HUES48 (cell line): ENCODE measurements at regions not wholly inside any gene's neighbourhood (a gene's known extent, or its start where the extent isn't known, plus 50 kb on each side); places are given as distances from the start of the nearest gene placed in this dataset.
A peak's percentile ranks its signal among the peaks of the same experiment; 100 is the strongest.

Experiments
- H3K27ac ChIP-seq: one replicate; pipeline ENCODE4 v1.7.0; 2013; ENCODE audit warnings: low read depth, low read length, inconsistent platforms
- H3K27me3 ChIP-seq: 2 replicates; pipeline ENCODE4 v1.6.1; 2013; ENCODE audit warnings: mild to moderate bottlenecking, low read length; ENCODE audit not compliant: control insufficient read depth, insufficient read depth
- H3K36me3 ChIP-seq: 2 replicates; pipeline ENCODE4 v1.6.1; 2013; ENCODE audit warnings: low read length; ENCODE audit not compliant: control insufficient read depth, insufficient read depth
- H3K4me1 ChIP-seq: 2 replicates; pipeline ENCODE4 v1.6.1; 2013; ENCODE audit warnings: mild to moderate bottlenecking, low read length; ENCODE audit not compliant: control insufficient read depth, insufficient read depth
- H3K4me3 ChIP-seq: 2 replicates; pipeline ENCODE4 v1.5.1; 2013; ENCODE audit warnings: mild to moderate bottlenecking, low read depth, low read length
- H3K9ac ChIP-seq: 2 replicates; pipeline ENCODE4 v1.6.1; 2013; ENCODE audit warnings: mild to moderate bottlenecking, low read depth, low read length, moderate library complexity
- H3K9me3 ChIP-seq: 2 replicates; pipeline ENCODE4 v1.6.1; 2013; ENCODE audit warnings: low read length; ENCODE audit not compliant: control insufficient read depth, insufficient read depth

- no peaks in the 10 kb centered on the region for H3K9me3 ChIP-seq
- H3K9ac ChIP-seq, result no peak overlapping the region; the same call in 1 of the 2 replicates
- H3K4me3 ChIP-seq, result no peak overlapping the region
- H3K27me3 ChIP-seq, result no peaks in the 10 kb centered on the region
- no peaks in the 10 kb centered on the region for H3K36me3 ChIP-seq
- H3K4me1 ChIP-seq, result peaks cover 10% of the 10 kb centered on the region
- no peak overlapping the region for H3K27ac ChIP-seq
Measured at GRCh38 chr4:30783751-30784150, 63.6 kb downstream of the PCDH7 start.

- Histone ChIP-seq H3K9me3 (no peaks in the 10 kb centered on the region), H3K4me3 (no peak overlapping the region), H3K9ac (no peak overlapping the region), H3K27me3 (no peaks in the 10 kb centered on the region), H3K36me3 (no peaks in the 10 kb centered on the region), H3K27ac (peak overlapping the region; percentile 5), H3K4me1 (peaks cover 25% of the 10 kb centered on the region)
Measured at GRCh38 chr4:30789219-30789671, 69.1 kb downstream of the PCDH7 start.

GRCh38 chr4:30790123-30790522 lies 70.0 kb downstream of the PCDH7 start:
- peaks cover 30% of the 10 kb centered on the region for H3K4me1 ChIP-seq
- H3K27me3 ChIP-seq, result no peaks in the 10 kb centered on the region
- no peaks in the 10 kb centered on the region for H3K9me3 ChIP-seq
- H3K36me3 ChIP-seq, result no peaks in the 10 kb centered on the region
- H3K9ac ChIP-seq, result no peak overlapping the region
- H3K4me3 ChIP-seq, result no peak overlapping the region
- H3K27ac ChIP-seq, result no peak overlapping the region

GRCh38 chr4:30790998-30791397 lies 70.8 kb downstream of the PCDH7 start:
- no peaks in the 10 kb centered on the region for H3K27me3 ChIP-seq
- H3K9ac ChIP-seq, result no peak overlapping the region
- H3K4me3 ChIP-seq, result no peak overlapping the region
- no peaks in the 10 kb centered on the region for H3K9me3 ChIP-seq
- no peaks in the 10 kb centered on the region for H3K36me3 ChIP-seq
- H3K4me1 ChIP-seq, result peaks cover 30% of the 10 kb centered on the region
- H3K27ac ChIP-seq, result no peak overlapping the region

GRCh38 chr4:30792601-30793000 lies 72.4 kb downstream of the PCDH7 start:
- no peaks in the 10 kb centered on the region for H3K9me3 ChIP-seq
- H3K9ac ChIP-seq, result no peak overlapping the region
- peaks cover 30% of the 10 kb centered on the region for H3K4me1 ChIP-seq
- H3K36me3 ChIP-seq, result no peaks in the 10 kb centered on the region
- no peaks in the 10 kb centered on the region for H3K27me3 ChIP-seq
- H3K27ac ChIP-seq, result no peak overlapping the region
- no peak overlapping the region for H3K4me3 ChIP-seq

GRCh38 chr4:30801876-30802275 lies 81.7 kb downstream of the PCDH7 start:
- no peaks in the 10 kb centered on the region for H3K27me3 ChIP-seq
- no peak overlapping the region for H3K9ac ChIP-seq
- no peak overlapping the region for H3K27ac ChIP-seq
- no peak overlapping the region for H3K4me3 ChIP-seq
- no peaks in the 10 kb centered on the region for H3K9me3 ChIP-seq
- H3K4me1 ChIP-seq, result peaks cover 11% of the 10 kb centered on the region; the same call in 1 of the 2 replicates
- H3K36me3 ChIP-seq, result no peaks in the 10 kb centered on the region

GRCh38 chr4:30802622-30803323 lies 82.6 kb downstream of the PCDH7 start:
- no peaks in the 10 kb centered on the region for H3K27me3 ChIP-seq
- no peaks in the 10 kb centered on the region for H3K9me3 ChIP-seq
- H3K36me3 ChIP-seq, result no peaks in the 10 kb centered on the region
- H3K9ac ChIP-seq, result no peak overlapping the region
- H3K4me3 ChIP-seq, result no peak overlapping the region
- H3K4me1 ChIP-seq, result peaks cover 11% of the 10 kb centered on the region; the same call in 1 of the 2 replicates
- no peak overlapping the region for H3K27ac ChIP-seq

- H3K27ac ChIP-seq, result no peak overlapping the region
- no peak overlapping the region for H3K4me3 ChIP-seq
Measured at GRCh38 chr4:30808276-30808675, 88.1 kb downstream of the PCDH7 start.

GRCh38 chr4:30811296-30811695 lies 91.1 kb downstream of the PCDH7 start:
- no peaks in the 10 kb centered on the region for H3K27me3 ChIP-seq
- peaks cover 17% of the 10 kb centered on the region for H3K4me1 ChIP-seq
- H3K9ac ChIP-seq, result no peak overlapping the region
- H3K27ac ChIP-seq, result no peak overlapping the region
- no peaks in the 10 kb centered on the region for H3K9me3 ChIP-seq
- no peaks in the 10 kb centered on the region for H3K36me3 ChIP-seq
- no peak overlapping the region for H3K4me3 ChIP-seq

More at GRCh38 chr4:30808276-30808675, 88.1 kb downstream of the PCDH7 start:
- no peaks in the 10 kb centered on the region for H3K9me3 ChIP-seq
- peaks cover 6% of the 10 kb centered on the region; the same call in 1 of the 2 replicates for H3K4me1 ChIP-seq
- H3K9ac ChIP-seq, result no peak overlapping the region
- H3K27me3 ChIP-seq, result no peaks in the 10 kb centered on the region
- no peaks in the 10 kb centered on the region for H3K36me3 ChIP-seq

- Histone ChIP-seq H3K27me3 (no peaks in the 10 kb centered on the region), H3K9me3 (no peaks in the 10 kb centered on the region), H3K36me3 (no peaks in the 10 kb centered on the region), H3K27ac (no peak overlapping the region), H3K4me1 (peaks cover 38% of the 10 kb centered on the region), H3K4me3 (no peak overlapping the region), H3K9ac (no peak overlapping the region)
Measured at GRCh38 chr4:30815685-30816084, 95.5 kb downstream of the PCDH7 start.

GRCh38 chr4:30817447-30817846 lies 97.3 kb downstream of the PCDH7 start:
- Histone ChIP-seq H3K4me3 (no peak overlapping the region), H3K36me3 (no peaks in the 10 kb centered on the region), H3K27ac (no peak overlapping the region), H3K9ac (no peak overlapping the region), H3K9me3 (no peaks in the 10 kb centered on the region), H3K4me1 (peaks cover 49% of the 10 kb centered on the region), H3K27me3 (no peaks in the 10 kb centered on the region)
